LNCAP (cell line): ENCODE measurements at regions not wholly inside any gene's neighbourhood (a gene's known extent, or its start where the extent isn't known, plus 50 kb on each side); places are given as distances from the start of the nearest gene placed in this dataset.

Source experiments
- CTCF ChIP-seq: fragments of 450-650 bp; IDR thresholded peaks from 2 replicates; pipeline ENCODE4 v1.5.1; 2017; ENCODE audit warnings: mild to moderate bottlenecking

DNA sequence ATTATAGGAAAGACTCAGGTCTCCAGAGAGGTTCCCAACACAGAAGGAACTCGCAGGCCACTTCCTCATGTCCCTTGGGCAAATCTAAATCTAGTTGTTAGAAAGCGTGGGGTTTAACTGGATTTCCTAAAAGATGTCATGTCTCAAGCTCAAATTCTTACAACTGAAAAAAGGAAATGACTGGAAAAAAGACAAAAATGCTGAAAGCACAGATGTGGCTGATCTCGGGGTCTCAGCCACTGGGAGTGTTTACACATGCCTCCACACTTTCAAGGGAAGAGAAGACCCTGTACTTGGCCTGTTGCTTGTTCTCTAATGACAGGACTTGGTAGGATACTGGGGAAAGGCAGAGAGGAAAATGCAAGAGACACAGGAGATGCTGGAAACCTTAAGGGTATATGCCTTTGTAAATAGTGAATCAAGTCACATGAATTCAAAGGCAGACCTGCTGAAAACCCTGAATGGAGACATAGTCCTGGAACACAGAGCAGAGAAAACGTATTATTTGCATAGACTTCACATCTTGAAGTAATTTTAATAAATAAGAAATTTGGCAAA is 160.9 kb upstream of the MEIS1 start:
- TF ChIP-seq CTCF, result no peak

GRCh38 chr2:66272751-66273150 is 162.2 kb upstream of the MEIS1 start:
- no peak for TF ChIP-seq CTCF

DNA sequence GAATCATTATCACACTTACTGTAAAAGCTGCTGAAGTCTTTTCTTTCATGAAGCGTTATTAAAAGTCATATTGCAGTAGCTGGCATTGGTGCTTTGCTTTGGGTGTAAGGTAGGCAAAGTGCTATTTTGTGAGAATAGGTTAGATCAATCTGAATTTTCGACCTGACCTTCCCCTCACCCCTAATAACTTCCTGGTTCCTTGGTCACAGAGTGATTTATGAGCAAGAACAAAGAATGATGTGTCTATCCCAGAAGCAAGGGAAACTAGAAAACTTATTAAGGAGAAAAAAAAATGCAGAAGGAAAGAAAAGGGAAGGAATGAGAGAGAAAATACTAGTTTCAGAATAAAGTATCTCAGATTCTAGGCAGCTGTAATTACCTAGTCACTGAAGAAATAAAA is 163.1 kb upstream of the MEIS1 start:
- no peak for TF ChIP-seq CTCF

GRCh38 chr2:66270247-66270646 is 164.7 kb upstream of the MEIS1 start:
- TF ChIP-seq CTCF, result no peak

- TF ChIP-seq CTCF, result no peak
Measured at GRCh38 chr2:66269166-66269565, 165.8 kb upstream of the MEIS1 start.

GRCh38 chr2:66268756-66269155 is 166.2 kb upstream of the MEIS1 start:
- TF ChIP-seq CTCF, result no peak

DNA sequence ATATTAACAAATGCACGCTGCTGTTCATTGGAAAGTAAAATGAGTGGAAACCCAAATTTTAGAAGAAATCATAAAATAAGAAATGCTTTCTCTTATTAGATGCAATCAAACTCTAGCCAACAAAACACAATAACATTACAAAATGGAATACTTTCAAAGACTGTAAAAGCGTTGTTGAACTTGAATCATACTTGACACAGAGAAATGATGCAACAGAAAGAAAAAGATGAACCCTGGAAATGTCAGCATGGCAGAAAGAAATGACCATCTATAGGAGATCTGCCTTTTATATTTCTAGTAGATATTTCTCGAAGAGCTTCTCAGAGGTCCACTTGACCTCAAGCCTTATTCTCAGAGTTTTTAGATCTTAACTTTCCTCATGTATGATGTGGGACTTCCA is 170.6 kb upstream of the MEIS1 start:
- no peak for TF ChIP-seq CTCF

DNA sequence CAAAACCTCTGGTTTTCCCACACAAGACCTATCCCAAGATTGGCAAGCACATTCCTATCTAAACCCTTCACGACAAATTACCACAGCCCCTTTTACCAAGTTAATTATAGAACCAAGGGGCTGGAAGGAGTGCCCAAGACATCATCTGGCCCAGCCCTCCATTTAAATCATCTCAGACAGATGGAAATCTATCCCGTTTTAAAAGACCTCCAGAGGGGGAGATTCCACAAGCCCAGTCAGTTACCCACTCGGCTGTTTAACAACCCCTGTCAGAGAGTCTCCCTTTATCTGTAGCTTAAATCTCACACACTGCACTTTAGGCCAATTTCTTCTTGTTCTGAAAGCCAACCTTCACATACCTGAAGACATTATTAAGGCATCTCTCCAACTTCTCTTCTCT is 179.1 kb upstream of the MEIS1 start:
- no peak for TF ChIP-seq CTCF
